CD1c-positive myeloid dendritic cell (primary cell): ENCODE measurements at regions not wholly inside any gene's neighbourhood (a gene's known extent, or its start where the extent isn't known, plus 50 kb on each side); places are given as distances from the start of the nearest gene placed in this dataset.
"Not testable (repeated sequence)": the region's sequence is repeated elsewhere in the genome, so short reads cannot be mapped to it uniquely, and the experiment has no call there.

Experiments used
- DNase-seq: peaks from one replicate; pipeline ENCODE4 v3.0.0-alpha.2; 2016; ENCODE audit errors: extremely low spot score

DNA sequence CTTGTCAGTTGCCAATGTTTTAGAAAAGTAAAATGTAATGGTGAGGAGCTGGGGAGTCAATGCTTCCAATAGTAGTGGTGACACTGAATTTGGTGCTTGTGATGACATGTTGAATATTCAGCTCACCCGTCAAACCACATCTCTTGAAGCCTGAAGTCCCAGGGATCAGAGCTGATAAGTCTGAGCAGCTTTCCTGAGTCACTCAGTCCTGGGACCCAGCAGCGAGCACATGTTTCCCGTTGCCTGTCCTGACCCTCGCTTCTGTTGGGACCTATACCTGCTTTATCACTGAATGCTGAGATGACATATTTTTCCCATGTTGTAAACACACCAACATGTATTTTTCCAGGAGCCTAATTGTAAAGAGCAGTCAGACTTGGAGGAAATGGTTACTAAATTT lies 693.6 kb downstream of the QKI start:
- no peak for DNase-seq

GRCh38 chr6:164107297-164107995 lies 692.9 kb downstream of the QKI start:
- no peak for DNase-seq

- no peak for DNase-seq
These were observed 691.8 kb downstream of the QKI start for GRCh38 chr6:164106345-164106769.

- DNase-seq = no peak
These were observed 691.2 kb downstream of the QKI start for GRCh38 chr6:164105705-164106104.

DNA sequence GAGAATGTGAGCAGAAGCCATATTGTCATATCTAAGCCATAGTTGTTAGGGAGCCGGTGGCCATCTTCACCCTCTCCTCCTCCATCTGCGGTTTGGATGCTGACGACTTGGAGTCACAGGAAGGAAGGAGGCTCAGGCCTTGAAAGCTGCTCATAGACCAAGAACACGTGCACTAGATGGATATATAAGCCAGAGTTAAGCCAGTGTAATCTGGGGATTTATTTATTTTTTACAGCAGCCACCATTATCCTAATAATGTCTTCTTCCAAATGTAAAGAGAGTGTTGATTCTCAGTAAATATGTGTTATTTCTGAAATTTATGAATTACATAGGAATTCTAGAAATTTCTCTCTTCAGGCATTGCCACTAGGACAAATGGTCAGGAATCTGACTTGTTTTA lies 689.9 kb downstream of the QKI start:
- DNase-seq = no peak

- no peak for DNase-seq
These were observed 688.2 kb downstream of the QKI start for GRCh38 chr6:164102693-164103092.

GRCh38 chr6:164101859-164102258 lies 687.3 kb downstream of the QKI start:
- DNase-seq = no peak

DNA sequence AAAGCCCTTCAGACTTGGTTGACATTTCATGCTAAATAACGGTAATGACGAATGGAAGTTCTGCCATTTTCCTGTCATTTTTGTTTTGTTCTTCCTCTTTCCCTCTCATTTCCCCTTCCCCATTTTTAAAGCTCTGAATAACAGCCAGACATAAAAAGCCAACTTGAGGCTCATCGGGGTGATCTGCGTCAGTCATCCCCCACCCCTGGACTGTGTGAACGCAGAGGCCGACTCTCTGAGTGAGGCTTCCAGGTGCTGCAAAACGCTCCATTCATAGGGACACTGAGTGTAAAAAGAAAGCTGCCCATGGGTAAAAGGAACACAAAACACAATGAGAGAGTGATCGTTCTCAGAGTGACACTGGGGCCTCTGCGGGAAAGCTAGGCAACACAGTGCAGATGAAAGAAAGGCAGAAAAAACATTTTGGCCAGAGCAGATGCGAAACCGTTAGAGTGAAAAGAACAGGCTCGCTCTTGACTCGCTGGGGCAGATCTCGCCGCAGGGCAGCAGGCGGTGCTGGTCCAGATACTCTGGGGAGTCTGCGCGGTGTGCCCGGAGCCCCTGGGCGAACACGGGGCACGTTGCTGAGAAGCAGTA lies 684.8 kb downstream of the QKI start:
- DNase-seq = no peak

- DNase-seq = no peak
These were observed 684.3 kb downstream of the QKI start for GRCh38 chr6:164098857-164099267.

DNA sequence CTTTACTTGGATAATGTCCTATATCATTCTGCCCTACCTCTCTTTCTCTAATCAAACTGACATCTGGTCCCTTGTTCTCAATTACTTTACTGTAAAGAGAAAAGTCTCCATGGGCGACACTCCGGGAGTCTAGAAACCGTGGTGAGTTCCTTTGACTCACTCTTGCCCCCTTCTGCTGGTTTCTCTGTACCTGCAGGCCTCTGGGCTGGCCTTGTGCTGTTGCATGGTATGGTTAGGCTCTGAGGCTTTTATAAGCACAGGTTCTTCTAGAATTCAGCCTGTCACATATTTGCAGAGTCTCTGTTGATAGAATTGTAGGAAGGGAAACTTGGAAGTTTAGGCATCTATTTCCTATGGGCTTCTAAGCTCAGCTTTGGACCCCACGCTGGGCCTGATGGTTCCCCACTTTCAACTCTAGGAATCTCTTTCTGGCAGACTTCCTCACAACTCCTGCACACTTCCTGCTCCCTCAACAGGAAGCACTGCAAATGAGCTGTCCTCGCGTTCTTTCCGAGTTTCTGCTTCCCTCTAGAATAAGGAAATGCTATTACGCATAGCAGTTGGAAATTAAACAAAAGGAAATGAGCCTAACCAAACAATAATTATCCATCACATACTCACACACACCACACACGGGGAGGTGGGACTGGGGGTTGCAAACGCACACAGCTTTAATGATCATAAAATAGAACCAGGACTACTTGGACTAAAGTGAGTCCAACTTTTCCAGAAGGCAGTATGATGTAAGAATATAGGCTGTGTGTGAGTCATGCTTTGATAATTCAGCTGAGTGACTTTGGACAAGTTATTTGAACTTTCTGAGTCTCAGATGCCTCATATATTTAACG lies 683.3 kb downstream of the QKI start:
- peak; percentile 10 for DNase-seq

DNA sequence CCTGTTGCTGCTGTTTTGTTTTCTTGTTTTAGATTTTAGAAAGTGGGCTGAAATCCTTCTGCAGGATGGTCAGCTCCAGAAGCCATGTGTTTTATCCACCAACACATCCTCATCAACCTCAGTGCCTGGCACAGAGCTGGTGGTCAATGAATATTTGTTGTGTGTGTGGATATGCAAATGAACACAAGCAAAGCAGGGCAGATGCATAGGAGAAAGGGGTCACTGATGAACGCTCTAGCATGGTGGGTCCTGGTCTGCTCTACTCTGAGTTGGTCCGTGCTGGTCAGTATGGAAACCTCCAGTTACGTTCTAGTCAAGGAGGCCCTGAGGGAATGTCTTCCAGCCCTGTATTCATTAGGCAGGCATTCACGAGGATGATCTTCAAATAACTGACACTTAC lies 682.5 kb downstream of the QKI start:
- no peak for DNase-seq

- DNase-seq = no peak
These were observed 680.5 kb downstream of the QKI start for GRCh38 chr6:164095056-164095455.

DNA sequence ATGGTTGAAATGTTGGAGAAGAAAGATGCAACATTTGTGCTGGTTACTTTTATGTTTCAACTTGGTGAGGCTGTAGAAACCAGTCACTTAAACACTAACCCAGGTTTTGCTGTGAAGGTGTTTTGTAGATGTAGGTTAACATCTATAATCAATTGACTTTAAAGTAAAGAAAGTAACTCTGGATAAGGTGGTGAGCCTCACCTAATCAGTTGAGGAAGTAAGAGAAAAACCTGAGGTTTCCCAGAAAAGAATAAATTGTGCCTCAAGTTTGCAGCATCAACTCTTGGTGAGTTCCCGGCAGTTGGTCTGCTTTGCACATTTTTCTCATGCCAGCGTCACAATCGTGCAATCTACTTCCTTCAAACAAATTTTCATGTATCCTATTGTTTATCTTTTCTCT lies 673.4 kb downstream of the QKI start:
- no peak for DNase-seq

GRCh38 chr6:164087211-164087610 lies 672.7 kb downstream of the QKI start:
- no peak for DNase-seq

- no peak for DNase-seq
These were observed 671.8 kb downstream of the QKI start for GRCh38 chr6:164086076-164086887.

DNA sequence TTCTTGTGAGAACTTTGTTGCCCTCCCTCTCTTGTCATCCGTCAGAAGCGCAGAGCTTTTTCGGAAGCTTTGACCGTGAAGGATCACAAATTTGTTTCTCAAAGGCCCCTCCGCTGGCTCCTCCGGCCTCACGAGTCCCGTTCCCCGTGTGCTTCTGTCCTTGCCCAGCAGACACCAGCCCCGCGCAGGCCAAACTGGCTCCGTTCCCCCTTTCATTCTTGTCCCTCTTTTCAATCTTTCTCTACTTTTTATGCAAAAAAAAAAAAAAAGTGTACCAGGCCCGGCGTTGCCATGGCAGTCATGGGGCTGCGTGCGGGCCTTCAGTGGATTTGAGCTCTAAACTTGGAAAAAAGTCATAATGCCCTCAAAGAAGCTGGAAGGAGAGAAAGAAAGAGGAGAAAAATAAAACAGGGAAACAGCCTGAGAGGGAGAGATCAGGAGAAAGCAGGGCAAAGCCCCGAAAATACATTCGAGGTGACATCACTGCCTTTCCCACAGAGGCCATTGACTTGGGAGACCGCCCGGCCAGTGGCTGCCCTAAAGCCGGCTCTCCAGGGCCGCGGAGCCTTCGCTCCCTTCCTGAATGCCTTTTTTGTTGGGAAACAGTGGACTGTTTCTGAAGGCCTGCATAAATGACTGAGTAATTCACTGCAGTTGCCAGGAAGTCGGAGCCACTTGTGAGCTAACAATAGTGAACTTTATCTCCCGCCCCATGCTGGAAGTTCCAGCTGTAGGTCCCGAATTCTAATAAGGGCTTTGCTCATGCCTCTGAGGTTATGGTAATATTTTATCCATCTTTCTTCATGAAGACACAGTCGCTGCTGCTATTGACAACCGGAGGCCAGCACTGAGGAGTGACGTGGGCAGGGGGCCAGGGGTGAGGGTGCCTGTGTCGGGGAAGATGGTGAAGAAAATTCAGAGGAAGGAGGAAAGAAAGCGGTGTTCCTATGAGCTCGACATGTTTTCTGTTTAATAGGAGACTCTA lies 670.9 kb downstream of the QKI start:
- no peak for DNase-seq

GRCh38 chr6:164079275-164079600 lies 664.7 kb downstream of the QKI start:
- no peak for DNase-seq

DNA sequence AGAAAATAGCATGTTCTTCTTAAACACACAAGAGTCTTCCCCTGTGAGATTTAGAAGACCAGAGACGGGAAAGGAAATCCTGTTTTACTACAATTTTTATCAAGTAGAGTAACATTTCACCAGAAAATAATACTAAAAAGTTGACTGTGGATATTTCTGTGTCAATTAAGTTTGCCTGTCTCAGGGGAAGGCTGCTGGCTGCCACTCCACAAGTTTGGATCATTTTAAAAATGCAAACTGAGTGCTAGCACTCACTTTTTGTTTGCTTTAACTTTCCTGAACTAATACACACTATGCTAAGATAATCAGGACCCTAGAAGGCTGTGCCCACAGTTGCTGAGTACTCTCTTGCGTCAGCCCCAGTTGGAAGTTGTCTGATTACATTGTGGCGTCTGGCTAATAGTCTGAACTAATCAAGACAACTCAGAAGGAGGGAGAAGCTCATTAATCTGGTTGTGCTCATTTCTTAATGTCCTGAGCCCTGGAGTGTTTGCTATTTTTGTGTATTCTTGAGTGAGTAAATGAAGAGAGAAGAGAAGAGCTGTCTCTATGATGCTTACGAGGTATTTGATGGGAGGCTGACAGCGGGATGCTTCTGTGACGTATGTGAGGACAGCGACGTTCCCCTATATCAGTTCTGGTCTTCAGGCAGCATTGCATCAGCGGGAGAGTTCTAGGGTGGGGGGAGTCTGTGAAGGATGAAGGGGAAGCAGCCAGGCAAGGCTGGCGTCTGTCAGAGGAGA lies 664.2 kb downstream of the QKI start:
- DNase-seq = no peak

DNA sequence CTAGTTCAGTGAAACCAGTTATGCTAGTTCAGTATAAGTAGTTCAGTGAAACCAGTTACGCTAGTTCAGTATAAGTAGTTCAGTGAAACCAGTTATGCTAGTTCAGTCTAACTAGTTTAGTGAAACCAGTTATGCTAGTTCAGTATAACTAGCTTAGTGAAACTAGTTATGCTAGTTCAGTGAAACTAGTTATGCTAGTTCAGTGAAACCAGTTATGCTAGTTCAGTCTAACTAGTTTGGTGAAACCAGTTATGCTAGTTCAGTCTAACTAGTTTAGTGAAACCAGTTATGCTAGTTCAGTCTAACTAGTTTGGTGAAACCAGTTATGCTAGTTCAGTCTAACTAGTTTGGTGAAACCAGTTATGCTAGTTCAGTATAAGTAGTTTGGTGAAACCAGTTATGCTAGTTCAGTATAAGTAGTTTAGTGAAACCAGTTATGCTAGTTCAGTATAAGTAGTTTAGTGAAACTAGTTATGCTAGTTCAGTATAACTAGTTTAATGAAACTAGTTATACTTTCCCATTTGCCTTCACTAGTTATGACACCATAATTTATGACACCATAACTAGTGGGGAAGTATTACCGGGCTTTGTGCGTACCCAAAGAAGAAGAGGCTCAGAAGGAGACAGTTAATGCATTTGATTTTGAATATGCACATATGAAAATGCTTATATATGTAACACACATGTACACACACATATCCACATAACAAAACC lies 662.5 kb downstream of the QKI start:
- DNase-seq = not testable (repeated sequence)
